Peyer's patch (tissue), 4 donors: ENCODE measurements at regions not wholly inside any gene's neighbourhood (a gene's known extent, or its start where the extent isn't known, plus 50 kb on each side); places are given as distances from the start of the nearest gene placed in this dataset.

Source experiments
- CTCF ChIP-seq, 6 experiments: fragments of 450-650 bp in 4 of 6; fragments of 200-600 bp in 2 of 6; sonication (generic) in 1 of 6; IDR thresholded peaks; one replicate each; pipeline ENCODE4 v1.5.1; 2017 to 2019; ENCODE audit warnings: antibody characterized with exemption in 6 of 6, mild to moderate bottlenecking in 3 of 6, moderate library complexity in 1 of 6
- POLR2A ChIP-seq, 2 donors: fragments of 450-650 bp; IDR thresholded peaks; one replicate each; pipeline ENCODE4 v1.5.1; 2017; ENCODE audit warnings: antibody characterized with exemption in 2 of 2, mild to moderate bottlenecking in 2 of 2, moderate library complexity in 2 of 2

- TF ChIP-seq CTCF (IDR thresholded peaks at IDR 0.05): no peak
- no peak for TF ChIP-seq POLR2A (IDR thresholded peaks at IDR 0.05)
Measured at GRCh38 chr19:28022506-28022905, 1190.4 kb downstream of the UQCRFS1 start.
